Caco-2 (cell line): ENCODE measurements at regions not wholly inside any gene's neighbourhood (a gene's known extent, or its start where the extent isn't known, plus 50 kb on each side); places are given as distances from the start of the nearest gene placed in this dataset.

ENCODE experiments used
- BruUV-seq: library from RNA; stranded (reverse); fragments of 400-500 nt; replicated peaks from 2 replicates; lab custom pipeline; 2021; lab: Mats Ljungman, UMichigan
- CTCF ChIA-PET: fragments of 300-600 bp; sonication (Branson Sonifier 250); formaldehyde crosslinking; loops from one replicate; lab custom pipeline; 2022; ENCODE audit warnings: antibody characterized with exemption; lab: Charles Lee
- POLR2A ChIA-PET: fragments of 300-600 bp; sonication (Branson Sonifier 250); formaldehyde crosslinking; loops from one replicate; lab custom pipeline; 2022; ENCODE audit warnings: antibody characterized with exemption; lab: Charles Lee
- DNase-seq, 2 experiments: peaks; one replicate each; pipeline versions ENCODE4 v3.0.0 to v3.0.0-alpha.2; 2020 to 2022
- H3K27me3 ChIP-seq: replicated peaks from 2 replicates; pipeline ENCODE4 v1.6.0; 2011; ENCODE audit warnings: low read length; ENCODE audit not compliant: control insufficient read depth, insufficient read depth
- H3K36me3 ChIP-seq: 2 replicates; pipeline ENCODE4 v1.5.1; 2011; ENCODE audit warnings: low read length; ENCODE audit not compliant: control insufficient read depth, insufficient read depth
- H3K4me1 ChIP-seq: fragments of 250-450 bp; sonication (Bioruptor Pico); 2 replicates; pipeline ENCODE4 v1.5.1; 2020; ENCODE audit warnings: mild to moderate bottlenecking
- H3K4me3 ChIP-seq: 2 replicates; pipeline ENCODE4 v1.5.1; 2011; ENCODE audit warnings: low read depth, mild to moderate bottlenecking, control low read depth, low read length
- H3K9me3 ChIP-seq: fragments of 250-450 bp; sonication (Bioruptor Pico); 2 replicates; pipeline ENCODE4 v1.5.1; 2020; ENCODE audit warnings: mild to moderate bottlenecking, moderate library complexity
- H3K27ac Mint-ChIP-seq: one replicate; pipeline ENCODE4 v1.8.0; 2022; ENCODE audit warnings: mixed read lengths; ENCODE audit not compliant: unreplicated experiment
- H3K27me3 Mint-ChIP-seq: one replicate; pipeline ENCODE4 v1.8.0; 2022; ENCODE audit warnings: mixed read lengths; ENCODE audit not compliant: insufficient read depth, unreplicated experiment
- H3K36me3 Mint-ChIP-seq: one replicate; pipeline ENCODE4 v1.8.0; 2022; ENCODE audit warnings: mild to moderate bottlenecking, mixed read lengths; ENCODE audit not compliant: insufficient read depth, unreplicated experiment
- H3K4me1 Mint-ChIP-seq: one replicate; pipeline ENCODE4 v1.8.0; 2022; ENCODE audit warnings: low read depth, mixed read lengths; ENCODE audit not compliant: unreplicated experiment
- H3K4me3 Mint-ChIP-seq: one replicate; pipeline ENCODE4 v1.8.0; 2022; ENCODE audit warnings: mild to moderate bottlenecking, moderate library complexity, mixed read lengths; ENCODE audit not compliant: unreplicated experiment
- H3K9me3 Mint-ChIP-seq: one replicate; pipeline ENCODE4 v1.8.0; 2022; ENCODE audit warnings: mixed read lengths; ENCODE audit not compliant: unreplicated experiment
- CTCF ChIP-seq, 2 experiments: fragments of 200-600 bp in 1 of 2; IDR thresholded peaks; 1 replicate in 1 of 2; 2 replicates in 1 of 2; pipeline versions ENCODE4 v1.5.1 to v1.8.0; 2011 to 2022; ENCODE audit warnings: antibody characterized with exemption in 1 of 2, control low read depth in 1 of 2, inconsistent platforms in 1 of 2, low read depth in 1 of 2, low read length in 1 of 2, mild to moderate bottlenecking in 1 of 2, moderate library complexity in 1 of 2; ENCODE audit not compliant: insufficient read depth in 1 of 2, severe bottlenecking in 1 of 2, unreplicated experiment in 1 of 2
- intact Hi-C: fragments of 100-400 bp; cut with micrococcal nuclease; formaldehyde crosslinking; loops from one replicate; pipeline ENCODE4 v1.10.0; 2022; ENCODE audit not compliant: unreplicated experiment

- intact Hi-C loops: no loop called here
- ChIA-PET POLR2A (no interaction called here), CTCF (no interaction called here)
- Mint-ChIP-seq H3K4me1 (no peaks in the 10 kb centered on the region), H3K27ac (no peak overlapping the region), H3K27me3 (peaks cover 3% of the 10 kb centered on the region), H3K9me3 (no peaks in the 10 kb centered on the region), H3K4me3 (no peak overlapping the region), H3K36me3 (no peaks in the 10 kb centered on the region)
- no peak for TF ChIP-seq CTCF (IDR thresholded peaks at IDR 0.05; ENCODE audit: insufficient read depth in 1 of 2, low read depth in 1 of 2, low read length in 1 of 2, severe bottlenecking in 1 of 2, unreplicated experiment in 1 of 2)
- no TSS peak for BruUV-seq
- Histone ChIP-seq H3K27me3 (no peaks in the 10 kb centered on the region), H3K36me3 (no peaks in the 10 kb centered on the region), H3K9me3 (no peaks in the 10 kb centered on the region), H3K4me1 (no peaks in the 10 kb centered on the region), H3K4me3 (no peak overlapping the region)
- DNase-seq: no peak
Measured at GRCh38 chr4:187474238-187474637, 521.3 kb upstream of the ZFP42 start.

GRCh38 chr4:187475901-187476300 lies 519.7 kb upstream of the ZFP42 start:
- intact Hi-C loops: no loop called here
- BruUV-seq: no TSS peak
- Mint-ChIP-seq H3K27ac (no peak overlapping the region), H3K4me3 (no peak overlapping the region), H3K27me3 (peaks cover 6% of the 10 kb centered on the region), H3K36me3 (no peaks in the 10 kb centered on the region), H3K4me1 (no peaks in the 10 kb centered on the region), H3K9me3 (no peaks in the 10 kb centered on the region)
- CTCF ChIA-PET: interaction anchor here (0.7 kb wide), 1 partner anchor 76 kb away, joined by 3 read pairs; no protein-coding TSS in a partner anchor
- no peak for DNase-seq
- POLR2A ChIA-PET: no interaction called here
- Histone ChIP-seq H3K9me3 (no peaks in the 10 kb centered on the region), H3K4me3 (no peak overlapping the region), H3K36me3 (no peaks in the 10 kb centered on the region), H3K27me3 (no peaks in the 10 kb centered on the region), H3K4me1 (no peaks in the 10 kb centered on the region)
- no peak for TF ChIP-seq CTCF (IDR thresholded peaks at IDR 0.05; ENCODE audit: insufficient read depth in 1 of 2, low read depth in 1 of 2, low read length in 1 of 2, severe bottlenecking in 1 of 2, unreplicated experiment in 1 of 2)

- H3K9me3 ChIP-seq: no peaks in the 10 kb centered on the region
- POLR2A ChIA-PET: no interaction called here
- H3K4me1 ChIP-seq: no peaks in the 10 kb centered on the region
- no peaks in the 10 kb centered on the region for H3K36me3 ChIP-seq
- no peak overlapping the region for H3K4me3 Mint-ChIP-seq
- no peak overlapping the region for H3K27ac Mint-ChIP-seq
- no peak overlapping the region for H3K4me3 ChIP-seq
- no peaks in the 10 kb centered on the region for H3K4me1 Mint-ChIP-seq
- no peaks in the 10 kb centered on the region for H3K27me3 ChIP-seq
- no peak for DNase-seq
- no TSS peak for BruUV-seq
- intact Hi-C loops: no loop called here
- H3K27me3 Mint-ChIP-seq: peaks cover 6% of the 10 kb centered on the region
- no peaks in the 10 kb centered on the region for H3K9me3 Mint-ChIP-seq
- H3K36me3 Mint-ChIP-seq: no peaks in the 10 kb centered on the region
- TF ChIP-seq CTCF (IDR thresholded peaks at IDR 0.05; ENCODE audit: insufficient read depth in 1 of 2, low read depth in 1 of 2, low read length in 1 of 2, severe bottlenecking in 1 of 2, unreplicated experiment in 1 of 2): no peak
- CTCF ChIA-PET: no interaction called here
Measured at GRCh38 chr4:187477224-187477623, 518.3 kb upstream of the ZFP42 start.
